ENCODE measurements at regions not wholly inside any gene's neighbourhood (a gene's known extent, or its start where the extent isn't known, plus 50 kb on each side); places are given as distances from the start of the nearest gene placed in this dataset.
"Not testable (repeated sequence)": the region's sequence is repeated elsewhere in the genome, so short reads cannot be mapped to it uniquely, and the experiment has no call there.

DNA sequence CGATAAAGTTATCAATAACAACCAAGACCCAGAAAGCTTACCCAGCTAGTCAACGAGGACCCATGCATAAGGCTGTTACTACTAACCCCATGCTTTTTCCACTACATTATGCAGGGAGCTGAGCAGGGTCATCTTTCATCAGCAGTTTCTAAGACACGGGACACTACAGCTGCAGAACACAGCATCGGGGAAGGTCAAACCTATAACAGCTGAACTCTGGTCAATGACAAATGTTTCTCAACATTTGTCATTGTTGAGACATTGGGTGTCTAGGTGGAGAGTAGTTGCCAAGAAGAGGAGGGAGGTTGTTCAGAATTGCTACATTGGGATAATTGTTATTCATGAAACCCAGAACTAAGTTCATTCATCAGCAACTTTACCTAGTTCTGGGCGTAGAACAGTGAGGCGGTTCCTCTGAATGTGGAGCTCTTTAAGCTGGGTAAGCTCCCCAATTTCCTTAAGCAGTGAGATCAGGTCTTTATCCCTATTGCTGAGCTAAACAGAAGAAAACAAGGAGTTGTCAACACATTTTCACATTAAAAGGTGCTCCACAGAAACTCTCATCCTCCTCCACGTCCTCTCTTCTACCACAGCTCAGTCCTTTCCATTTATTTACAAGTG lies 105.6 kb downstream of the ZNF22 start:
- Histone ChIP-seq H3K36me3 (ENCODE audit: insufficient read depth, low read length) (no peaks in the 10 kb centered on the region), H4K20me1 (ENCODE audit: insufficient read depth, low read length) (no peaks in the 10 kb centered on the region), H3K4me2 (ENCODE audit: insufficient read depth, low read length) (no peak overlapping the region), H3K4me3 (ENCODE audit: insufficient read depth, low read length) (no peak overlapping the region), H3K79me2 (ENCODE audit: insufficient read depth, low read length) (no peaks in the 10 kb centered on the region), H3K27me3 (ENCODE audit: insufficient read depth, low read length) (no peaks in the 10 kb centered on the region), H3K27ac (ENCODE audit: low read depth, low read length) (no peak overlapping the region), H2AFZ (ENCODE audit: low read length) (no peak overlapping the region), H3K9me3 (ENCODE audit: low read depth, low read length) (no peaks in the 10 kb centered on the region), H3K4me1 (ENCODE audit: insufficient read depth, low read length) (no peaks in the 10 kb centered on the region)
- TF ChIP-seq CTCF (IDR thresholded peaks at IDR 0.05; ENCODE audit: extremely low read depth, low read depth, low read length): no peak
- DNase-seq (ENCODE audit: insufficient read length, low spot score, missing footprints): no peak

- no peaks in the 10 kb centered on the region for H3K9me3 ChIP-seq (ENCODE audit: low read depth, low read length)
- no peaks in the 10 kb centered on the region for H3K27me3 ChIP-seq (ENCODE audit: insufficient read depth, low read length)
- H3K27ac ChIP-seq (ENCODE audit: low read depth, low read length): no peak overlapping the region
- H3K4me1 ChIP-seq (ENCODE audit: insufficient read depth, low read length): no peaks in the 10 kb centered on the region
- no peaks in the 10 kb centered on the region for H4K20me1 ChIP-seq (ENCODE audit: insufficient read depth, low read length)
- no peak overlapping the region for H3K4me2 ChIP-seq (ENCODE audit: insufficient read depth, low read length)
- H3K79me2 ChIP-seq (ENCODE audit: insufficient read depth, low read length): no peaks in the 10 kb centered on the region
- no peak for TF ChIP-seq CTCF (IDR thresholded peaks at IDR 0.05; ENCODE audit: extremely low read depth, low read depth, low read length)
- DNase-seq (ENCODE audit: insufficient read length, low spot score, missing footprints): no peak
- H3K36me3 ChIP-seq (ENCODE audit: insufficient read depth, low read length): no peaks in the 10 kb centered on the region
- H3K4me3 ChIP-seq (ENCODE audit: insufficient read depth, low read length): no peak overlapping the region
- no peak overlapping the region for H2AFZ ChIP-seq (ENCODE audit: low read length)
Observed at GRCh38 chr10:45111509-45111908, 110.8 kb downstream of the ZNF22 start.

- H2AFZ ChIP-seq (ENCODE audit: low read length); H3K9me3 ChIP-seq (ENCODE audit: low read depth, low read length); H3K4me3 ChIP-seq (ENCODE audit: insufficient read depth, low read length); H3K27ac ChIP-seq (ENCODE audit: low read depth, low read length); H3K4me1 ChIP-seq (ENCODE audit: insufficient read depth, low read length); H3K4me2 ChIP-seq (ENCODE audit: insufficient read depth, low read length); H4K20me1 ChIP-seq (ENCODE audit: insufficient read depth, low read length); H3K27me3 ChIP-seq (ENCODE audit: insufficient read depth, low read length); H3K36me3 ChIP-seq (ENCODE audit: insufficient read depth, low read length); H3K79me2 ChIP-seq (ENCODE audit: insufficient read depth, low read length); DNase-seq (ENCODE audit: insufficient read length, low spot score, missing footprints): not testable (repeated sequence)
Observed at GRCh38 chr10:45117940-45118339, 117.2 kb downstream of the ZNF22 start.

- Histone ChIP-seq H3K4me3 (ENCODE audit: insufficient read depth, low read length) (no peak overlapping the region), H3K27me3 (ENCODE audit: insufficient read depth, low read length) (no peaks in the 10 kb centered on the region), H2AFZ (ENCODE audit: low read length) (no peak overlapping the region), H3K36me3 (ENCODE audit: insufficient read depth, low read length) (no peaks in the 10 kb centered on the region), H4K20me1 (ENCODE audit: insufficient read depth, low read length) (no peaks in the 10 kb centered on the region), H3K27ac (ENCODE audit: low read depth, low read length) (no peak overlapping the region), H3K9me3 (ENCODE audit: low read depth, low read length) (no peaks in the 10 kb centered on the region), H3K4me2 (ENCODE audit: insufficient read depth, low read length) (no peak overlapping the region), H3K4me1 (ENCODE audit: insufficient read depth, low read length) (no peaks in the 10 kb centered on the region), H3K79me2 (ENCODE audit: insufficient read depth, low read length) (no peaks in the 10 kb centered on the region)
- DNase-seq (ENCODE audit: insufficient read length, low spot score, missing footprints): peak; percentile 17
- no peak for TF ChIP-seq CTCF (IDR thresholded peaks at IDR 0.05; ENCODE audit: extremely low read depth, low read depth, low read length)
Observed at GRCh38 chr10:45118929-45119328, 118.2 kb downstream of the ZNF22 start.

- not testable (repeated sequence) for DNase-seq (ENCODE audit: insufficient read length, low spot score, missing footprints); H3K4me1 ChIP-seq (ENCODE audit: insufficient read depth, low read length); H4K20me1 ChIP-seq (ENCODE audit: insufficient read depth, low read length); H3K27ac ChIP-seq (ENCODE audit: low read depth, low read length); H2AFZ ChIP-seq (ENCODE audit: low read length); H3K79me2 ChIP-seq (ENCODE audit: insufficient read depth, low read length); H3K27me3 ChIP-seq (ENCODE audit: insufficient read depth, low read length); H3K36me3 ChIP-seq (ENCODE audit: insufficient read depth, low read length); H3K4me2 ChIP-seq (ENCODE audit: insufficient read depth, low read length); H3K4me3 ChIP-seq (ENCODE audit: insufficient read depth, low read length); H3K9me3 ChIP-seq (ENCODE audit: low read depth, low read length)
Observed at GRCh38 chr10:45122180-45122860, 121.6 kb downstream of the ZNF22 start.

All from osteoblast (primary cell).